H1 (cell line): ENCODE measurements at regions not wholly inside any gene's neighbourhood (a gene's known extent, or its start where the extent isn't known, plus 50 kb on each side); places are given as distances from the start of the nearest gene placed in this dataset.

ENCODE experiments used
- CTCF ChIA-PET: fragments of 300-600 bp; sonication (Branson Sonifier 250); formaldehyde crosslinking; loops from one replicate; lab custom pipeline; 2021; ENCODE audit not compliant: partially characterized antibody; lab: Charles Lee
- POLR2A ChIA-PET: fragments of 300-600 bp; sonication (Branson Sonifier 250); formaldehyde crosslinking; loops from one replicate; lab custom pipeline; 2021; ENCODE audit warnings: inconsistent platforms; ENCODE audit not compliant: partially characterized antibody; lab: Charles Lee
- DNase-seq, 2 experiments: peaks; one replicate each; pipeline versions ENCODE4 v3.0.0 to v3.0.0-alpha.2; 2010 to 2022; ENCODE audit warnings: low spot score in 2 of 2, low read depth in 1 of 2, mixed read lengths in 1 of 2
- FAIRE-seq: peaks from 2 replicates; lab custom pipeline; 2011; peaks lifted over from hg19 to GRCh38; lab: Jason Lieb, UNC
- H2AFZ ChIP-seq: 2 replicates; pipeline ENCODE4 v1.8.1; 2012; ENCODE audit warnings: low read length, inconsistent platforms
- H2AK5ac ChIP-seq: 2 replicates; pipeline ENCODE4 v1.6.1; 2013; ENCODE audit warnings: low read depth, low read length
- H2BK120ac ChIP-seq: replicated peaks from 2 replicates; pipeline ENCODE3; 2013; ENCODE audit warnings: low read depth, low read length, inconsistent platforms
- H2BK12ac ChIP-seq: 2 replicates; pipeline ENCODE4 v1.6.1; 2013; ENCODE audit warnings: low read depth, low read length
- H2BK15ac ChIP-seq: 2 replicates; pipeline ENCODE4 v1.6.1; 2013; ENCODE audit warnings: low read length
- H2BK20ac ChIP-seq: 2 replicates; pipeline ENCODE4 v1.6.1; 2013; ENCODE audit warnings: low read length
- H2BK5ac ChIP-seq: 2 replicates; pipeline ENCODE4 v1.6.1; 2013; ENCODE audit warnings: low read depth, low read length
- H3K14ac ChIP-seq: 2 replicates; pipeline ENCODE4 v1.6.1; 2013; ENCODE audit warnings: inconsistent platforms; ENCODE audit not compliant: insufficient read length
- H3K18ac ChIP-seq: 2 replicates; pipeline ENCODE4 v1.6.1; 2013; ENCODE audit warnings: low read length; ENCODE audit errors: extremely low read depth
- H3K23ac ChIP-seq: 2 replicates; pipeline ENCODE4 v1.6.1; 2013; ENCODE audit warnings: inconsistent platforms; ENCODE audit not compliant: insufficient read length
- H3K23me2 ChIP-seq: 2 replicates; pipeline ENCODE4 v1.6.1; 2013; ENCODE audit warnings: low read depth, low read length
- H3K27ac ChIP-seq: 2 replicates; pipeline ENCODE4 v1.6.1; 2011; ENCODE audit warnings: low read depth, low read length, inconsistent platforms
- H3K27me3 ChIP-seq, 4 experiments: replicated peaks in 1 of 4; 1 replicate in 1 of 4; 2 replicates in 3 of 4; pipeline versions ENCODE4 v1.6.1 to v1.8.1; 2011 to 2013; ENCODE audit warnings: low read length in 3 of 4, mild to moderate bottlenecking in 3 of 4, inconsistent platforms in 2 of 4, mixed read lengths in 2 of 4, moderate library complexity in 1 of 4; ENCODE audit not compliant: control insufficient read depth in 3 of 4, insufficient read depth in 3 of 4; ENCODE audit errors: extremely low read depth in 1 of 4
- H3K36me3 ChIP-seq, 4 experiments: 2 replicates each; pipeline versions ENCODE4 v1.6.1 to v1.8.1; 2011 to 2013; ENCODE audit warnings: mild to moderate bottlenecking in 4 of 4, low read length in 3 of 4, moderate library complexity in 2 of 4, control low read depth in 1 of 4, inconsistent platforms in 1 of 4; ENCODE audit not compliant: insufficient read depth in 4 of 4, control insufficient read depth in 2 of 4
- H3K4ac ChIP-seq: replicated peaks from 2 replicates; pipeline ENCODE3; 2013; ENCODE audit warnings: low read length, low read depth, mixed read lengths, inconsistent platforms; ENCODE audit not compliant: insufficient read length
- H3K4me1 ChIP-seq, 4 experiments: replicated peaks in 1 of 4; 1 replicate in 1 of 4; 2 replicates in 3 of 4; pipeline versions ENCODE4 v1.6.1 to v1.8.1; 2011 to 2013; ENCODE audit warnings: low read length in 3 of 4, inconsistent platforms in 2 of 4, mixed read lengths in 1 of 4; ENCODE audit not compliant: insufficient read depth in 4 of 4, control insufficient read depth in 3 of 4
- H3K4me2 ChIP-seq, 2 experiments: 2 replicates each; pipeline versions ENCODE4 v1.6.1 to v1.8.1; 2011 to 2013; ENCODE audit warnings: low read depth in 2 of 2, low read length in 2 of 2, control low read depth in 1 of 2, inconsistent platforms in 1 of 2, mild to moderate bottlenecking in 1 of 2; ENCODE audit not compliant: insufficient read depth in 1 of 2
- H3K4me3 ChIP-seq, 4 experiments: fragments of 200-600, 300-600 bp in 1 of 4; sonication (generic), shearing (Covaris generic), sonication (Bioruptor Twin) in 1 of 4; 2 replicates each; pipeline versions ENCODE4 v1.5.1 to v1.8.1; 2011 to 2016; ENCODE audit warnings: low read length in 4 of 4, low read depth in 3 of 4, control low read depth in 2 of 4, inconsistent platforms in 2 of 4, mild to moderate bottlenecking in 2 of 4, mixed read lengths in 1 of 4, moderate library complexity in 1 of 4; ENCODE audit not compliant: insufficient read depth in 2 of 4; ENCODE audit errors: extremely low read depth in 1 of 4
- H3K56ac ChIP-seq: replicated peaks from 2 replicates; pipeline ENCODE3; 2013; ENCODE audit warnings: low read depth, mild to moderate bottlenecking, mixed read lengths, low read length, inconsistent platforms; ENCODE audit not compliant: insufficient read length
- H3K79me1 ChIP-seq: 2 replicates; pipeline ENCODE4 v1.6.1; 2013; ENCODE audit warnings: low read depth, low read length, control low read depth
- H3K79me2 ChIP-seq, 2 experiments: 2 replicates each; pipeline versions ENCODE4 v1.6.1 to v1.8.1; 2012 to 2013; ENCODE audit warnings: low read length in 2 of 2, mild to moderate bottlenecking in 2 of 2, inconsistent platforms in 1 of 2; ENCODE audit not compliant: insufficient read depth in 2 of 2, control insufficient read depth in 1 of 2
- H3K9ac ChIP-seq, 4 experiments: replicated peaks in 1 of 4; 1 replicate in 1 of 4; 2 replicates in 3 of 4; pipeline versions ENCODE4 v1.6.1 to v1.8.1; 2011 to 2013; ENCODE audit warnings: low read depth in 3 of 4, low read length in 3 of 4, control low read depth in 2 of 4, mild to moderate bottlenecking in 2 of 4, moderate library complexity in 2 of 4, inconsistent platforms in 1 of 4; ENCODE audit errors: extremely low read depth in 1 of 4
- H3K9me3 ChIP-seq, 2 experiments: 2 replicates each; pipeline versions ENCODE4 v1.6.1 to v1.8.1; 2012 to 2013; ENCODE audit warnings: mild to moderate bottlenecking in 2 of 2, moderate library complexity in 2 of 2, control low read depth in 1 of 2, inconsistent platforms in 1 of 2, low read depth in 1 of 2, low read length in 1 of 2, mixed read lengths in 1 of 2; ENCODE audit not compliant: insufficient read depth in 2 of 2
- H4K20me1 ChIP-seq, 2 experiments: replicated peaks in 1 of 2; 2 replicates each; pipeline versions ENCODE3 to v1.8.1; 2011 to 2013; ENCODE audit warnings: inconsistent platforms in 2 of 2, low read length in 2 of 2, mild to moderate bottlenecking in 1 of 2; ENCODE audit not compliant: insufficient read depth in 2 of 2, control insufficient read depth in 1 of 2
- H4K5ac ChIP-seq: 2 replicates; pipeline ENCODE4 v1.6.1; 2013; ENCODE audit warnings: low read length, low read depth, mixed read lengths, inconsistent platforms; ENCODE audit not compliant: insufficient read length
- H4K8ac ChIP-seq: 2 replicates; pipeline ENCODE4 v1.8.0; 2013; ENCODE audit warnings: mild to moderate bottlenecking, moderate library complexity, low read length, inconsistent platforms; ENCODE audit not compliant: insufficient read depth; ENCODE audit errors: extremely low read depth
- H4K91ac ChIP-seq: replicated peaks from 2 replicates; pipeline ENCODE3; 2013; ENCODE audit warnings: low read length, mixed read lengths, inconsistent platforms; ENCODE audit not compliant: insufficient read length
- CTCF ChIP-seq, 3 experiments: IDR thresholded peaks; 1 replicate in 2 of 3; 2 replicates in 1 of 3; pipeline versions ENCODE4 v1.5.1 to v1.6.1; 2011; ENCODE audit warnings: low read length in 3 of 3, mild to moderate bottlenecking in 3 of 3, inconsistent platforms in 2 of 3, low read depth in 1 of 3, moderate library complexity in 1 of 3; ENCODE audit not compliant: insufficient read depth in 1 of 3; ENCODE audit errors: control extremely low read depth in 1 of 3
- EZH2 ChIP-seq: fragments of 200-600 bp; sonication (generic); IDR thresholded peaks from 2 replicates; pipeline ENCODE4 v1.7.1; 2012; ENCODE audit warnings: low read depth, mild to moderate bottlenecking, moderate library complexity, low read length, inconsistent platforms; ENCODE audit not compliant: severe bottlenecking
- RAD21 ChIP-seq, 2 experiments: IDR thresholded peaks in 1 of 2; conservative IDR thresholded peaks in 1 of 2; 2 replicates each; pipeline ENCODE4 v1.6.1; 2011; ENCODE audit warnings: low read depth in 2 of 2, low read length in 2 of 2, improper control_type of control experiment in 1 of 2, inconsistent platforms in 1 of 2, mild to moderate bottlenecking in 1 of 2, moderate library complexity in 1 of 2
- TAF7 ChIP-seq: optimal IDR thresholded peaks from 2 replicates; pipeline ENCODE3; 2011; ENCODE audit warnings: low read depth, mild to moderate bottlenecking, inconsistent platforms, low read length, moderate library complexity, borderline replicate concordance

GRCh38 chr1:221435504-221435904, 306.4 kb downstream of the DUSP10 start:
- no peak overlapping the region for H3K56ac ChIP-seq
- no peak overlapping the region for H4K8ac ChIP-seq
- no peak overlapping the region for H3K23ac ChIP-seq
- H2BK12ac ChIP-seq = no peak overlapping the region
- H3K27me3 ChIP-seq = no peaks in the 10 kb centered on the region
- H3K4ac ChIP-seq = no peak overlapping the region
- ChIA-PET POLR2A (no interaction called here), CTCF (interaction anchor here (0.7 to 7.2 kb wide), 40 partner anchors 9 to 625 kb away, joined by 3 to 66 read pairs (median 4); no protein-coding TSS in a partner anchor)
- H3K79me2 ChIP-seq = no peaks in the 10 kb centered on the region
- TF ChIP-seq EZH2 (no peak), RAD21 (IDR thresholded peaks at IDR 0.05 in 1 of 2, conservative IDR thresholded peaks at IDR 0.05 in 1 of 2; ENCODE audit: low read depth in 2 of 2, low read length in 2 of 2) (peak; percentile 82 to 86), CTCF (IDR thresholded peaks at IDR 0.05; ENCODE audit: control extremely low read depth in 1 of 3, insufficient read depth in 1 of 3, low read depth in 1 of 3, low read length in 3 of 3) (peak in 2 of 3 experiments; percentile 62 to 85; a peak in 2 of 4 replicates), TAF7 (no peak)
- H3K27ac ChIP-seq = no peak overlapping the region
- H4K20me1 ChIP-seq = no peaks in the 10 kb centered on the region
- H3K18ac ChIP-seq = no peak overlapping the region
- no peaks in the 10 kb centered on the region; a peak in 1 of 4 replicates for H3K9me3 ChIP-seq
- no peak overlapping the region for H2AK5ac ChIP-seq
- no peaks in the 10 kb centered on the region for H3K36me3 ChIP-seq
- no peak overlapping the region for H3K4me2 ChIP-seq
- H3K4me1 ChIP-seq = peaks cover 0 to 4% (median 0%) of the 10 kb centered on the region in 4 experiments; a peak in 1 of 7 replicates
- H2AFZ ChIP-seq = peak overlapping the region; percentile 60; the same call in 1 of the 2 replicates
- H3K4me3 ChIP-seq = no peak overlapping the region
- H3K14ac ChIP-seq = no peak overlapping the region
- H4K91ac ChIP-seq = no peak overlapping the region
- no peak overlapping the region for H2BK120ac ChIP-seq
- no peak overlapping the region for H4K5ac ChIP-seq
- peak; percentile 42 for FAIRE-seq
- DNase-seq = no peak
- H3K23me2 ChIP-seq = no peaks in the 10 kb centered on the region
- no peak overlapping the region for H3K9ac ChIP-seq
- H2BK5ac ChIP-seq = no peak overlapping the region
- no peaks in the 10 kb centered on the region for H3K79me1 ChIP-seq
- no peak overlapping the region for H2BK20ac ChIP-seq
- no peak overlapping the region for H2BK15ac ChIP-seq
